CD14-positive monocyte (primary cell): ENCODE measurements at regions not wholly inside any gene's neighbourhood (a gene's known extent, or its start where the extent isn't known, plus 50 kb on each side); places are given as distances from the start of the nearest gene placed in this dataset.

ENCODE experiments used
- DNase-seq, 3 donors: peaks; one replicate each; pipeline ENCODE4 v3.0.0-alpha.2; 2011 to 2022
- H2AFZ ChIP-seq: 2 replicates; pipeline ENCODE4 v1.6.0; 2012; ENCODE audit warnings: mild to moderate bottlenecking, low read depth, low read length, inconsistent platforms; ENCODE audit not compliant: insufficient read depth, poor library complexity, severe bottlenecking
- H3K27ac ChIP-seq, 2 donors: 1 replicate in 1 of 2; 2 replicates in 1 of 2; pipeline ENCODE4 v1.5.1; 2012 to 2013; ENCODE audit warnings: low read length in 2 of 2, control low read depth in 1 of 2, inconsistent platforms in 1 of 2, low read depth in 1 of 2, mild to moderate bottlenecking in 1 of 2
- H3K27me3 ChIP-seq, 2 donors: one replicate each; pipeline versions ENCODE4 v1.6.0 to v1.6.1; 2011 to 2013; ENCODE audit warnings: low read length in 2 of 2; ENCODE audit not compliant: control insufficient read depth in 2 of 2, insufficient read depth in 2 of 2
- H3K36me3 ChIP-seq, 2 donors: replicated peaks in 1 of 2; 1 replicate in 1 of 2; 2 replicates in 1 of 2; pipeline versions ENCODE4 v1.5.1 to v1.6.1; 2012 to 2013; ENCODE audit warnings: low read length in 2 of 2, control low read depth in 1 of 2, inconsistent platforms in 1 of 2, mild to moderate bottlenecking in 1 of 2; ENCODE audit not compliant: insufficient read depth in 2 of 2, control insufficient read depth in 1 of 2
- H3K4me1 ChIP-seq, 2 donors: 1 replicate in 1 of 2; 2 replicates in 1 of 2; pipeline versions ENCODE4 v1.5.1 to v1.6.1; 2012 to 2013; ENCODE audit warnings: low read length in 2 of 2, control low read depth in 1 of 2, inconsistent platforms in 1 of 2, mild to moderate bottlenecking in 1 of 2, moderate library complexity in 1 of 2; ENCODE audit not compliant: insufficient read depth in 2 of 2, control insufficient read depth in 1 of 2
- H3K4me2 ChIP-seq: replicated peaks from 2 replicates; pipeline ENCODE3; 2012; ENCODE audit warnings: low read length, moderate library complexity, mild to moderate bottlenecking; ENCODE audit not compliant: poor library complexity, severe bottlenecking; ENCODE audit errors: extremely low read depth
- H3K4me3 ChIP-seq, 3 experiments: fragments of 200-600 bp in 1 of 3; sonication (generic) in 1 of 3; replicated peaks in 1 of 3; 1 replicate in 2 of 3; 2 replicates in 1 of 3; pipeline ENCODE4 v1.5.1; 2011 to 2013; ENCODE audit warnings: low read length in 3 of 3, mild to moderate bottlenecking in 3 of 3, control low read depth in 2 of 3, low read depth in 2 of 3, inconsistent platforms in 1 of 3, moderate library complexity in 1 of 3
- H3K79me2 ChIP-seq: 2 replicates; pipeline ENCODE4 v1.6.0; 2012; ENCODE audit warnings: mild to moderate bottlenecking, control low read depth, inconsistent platforms, low read length, moderate library complexity; ENCODE audit not compliant: insufficient read depth
- H3K9ac ChIP-seq: 2 replicates; pipeline ENCODE4 v1.6.0; 2017; ENCODE audit warnings: low read length, mild to moderate bottlenecking; ENCODE audit not compliant: insufficient read depth, poor library complexity, severe bottlenecking
- H3K9me3 ChIP-seq, 2 donors: replicated peaks in 1 of 2; 1 replicate in 1 of 2; 2 replicates in 1 of 2; pipeline versions ENCODE4 v1.5.1 to v1.6.1; 2012 to 2013; ENCODE audit warnings: low read length in 2 of 2, control low read depth in 1 of 2; ENCODE audit not compliant: control insufficient read depth in 1 of 2, insufficient read depth in 1 of 2
- H4K20me1 ChIP-seq: 2 replicates; pipeline ENCODE4 v1.6.0; 2012; ENCODE audit warnings: mild to moderate bottlenecking, low read length, control low read depth, moderate library complexity; ENCODE audit not compliant: insufficient read depth
- H3K27ac Mint-ChIP-seq, 7 donors: one replicate each; pipeline ENCODE4 v1.8.0; 2020; ENCODE audit warnings: mild to moderate bottlenecking in 7 of 7, mixed read lengths in 7 of 7, moderate library complexity in 6 of 7, inconsistent platforms in 2 of 7
- H3K27me3 Mint-ChIP-seq, 3 donors: one replicate each; pipeline ENCODE4 v1.8.0; 2021 to 2022; ENCODE audit warnings: low read depth in 3 of 3, mild to moderate bottlenecking in 3 of 3, mixed read lengths in 3 of 3, moderate library complexity in 3 of 3, inconsistent platforms in 1 of 3
- H3K36me3 Mint-ChIP-seq, 2 donors: one replicate each; pipeline ENCODE4 v1.8.0; 2020; ENCODE audit warnings: mixed read lengths in 2 of 2, inconsistent platforms in 1 of 2, mild to moderate bottlenecking in 1 of 2
- H3K4me1 Mint-ChIP-seq: one replicate; pipeline ENCODE4 v1.8.0; 2020; ENCODE audit warnings: mild to moderate bottlenecking, mixed read lengths
- H3K4me3 Mint-ChIP-seq, 2 donors: one replicate each; pipeline ENCODE4 v1.8.0; 2020; ENCODE audit warnings: mild to moderate bottlenecking in 2 of 2, mixed read lengths in 2 of 2, moderate library complexity in 1 of 2
- H3K9me3 Mint-ChIP-seq, 7 donors: one replicate each; pipeline ENCODE4 v1.8.0; 2020 to 2022; ENCODE audit warnings: mixed read lengths in 7 of 7, mild to moderate bottlenecking in 6 of 7, moderate library complexity in 6 of 7, inconsistent platforms in 2 of 7
- WGBS: methylation state at CpG from one replicate; pipeline ENCODE4 v1.1.5; 2013; ENCODE audit warnings: missing lambda C conversion rate; ENCODE audit not compliant: insufficient coverage; 5-methylcytosine and 5-hydroxymethylcytosine counted together
- intact Hi-C, 2 donors: fragments of 100-400 bp; cut with micrococcal nuclease; formaldehyde crosslinking; loops; one replicate each; pipeline versions ENCODE4 v1.15.0 to v1.15.1; 2023
- TF ChIP-seq, protein P1 (sequence below): fragments of 200-600 bp; IDR thresholded peaks from one replicate; pipeline ENCODE4 v1.8.0; 2022; ENCODE audit warnings: antibody characterized with exemption, mild to moderate bottlenecking

- intact Hi-C loops = no loop called here
- Histone ChIP-seq H3K4me1 (no peaks in the 10 kb centered on the region), H3K9me3 (no peaks in the 10 kb centered on the region), H3K9ac (no peak overlapping the region), H2AFZ (no peak overlapping the region), H3K27ac (no peak overlapping the region), H3K36me3 (no peaks in the 10 kb centered on the region), H3K79me2 (no peaks in the 10 kb centered on the region), H4K20me1 (no peaks in the 10 kb centered on the region), H3K4me3 (no peak overlapping the region), H3K4me2 (no peak overlapping the region), H3K27me3 (peaks cover 0 to 41% of the 10 kb centered on the region in 2 donors)
- WGBS = no CpG with 5 or more reads among the region's 2 CpGs
- Mint-ChIP-seq H3K27ac (no peak overlapping the region), H3K4me3 (no peak overlapping the region), H3K4me1 (no peaks in the 10 kb centered on the region), H3K36me3 (no peaks in the 10 kb centered on the region), H3K27me3 (peaks cover 0 to 28% (median 0%) of the 10 kb centered on the region in 3 donors), H3K9me3 (peaks cover 0 to 3% (median 0%) of the 10 kb centered on the region in 7 donors)
- no peak for DNase-seq
- TF ChIP-seq, protein P1, sequence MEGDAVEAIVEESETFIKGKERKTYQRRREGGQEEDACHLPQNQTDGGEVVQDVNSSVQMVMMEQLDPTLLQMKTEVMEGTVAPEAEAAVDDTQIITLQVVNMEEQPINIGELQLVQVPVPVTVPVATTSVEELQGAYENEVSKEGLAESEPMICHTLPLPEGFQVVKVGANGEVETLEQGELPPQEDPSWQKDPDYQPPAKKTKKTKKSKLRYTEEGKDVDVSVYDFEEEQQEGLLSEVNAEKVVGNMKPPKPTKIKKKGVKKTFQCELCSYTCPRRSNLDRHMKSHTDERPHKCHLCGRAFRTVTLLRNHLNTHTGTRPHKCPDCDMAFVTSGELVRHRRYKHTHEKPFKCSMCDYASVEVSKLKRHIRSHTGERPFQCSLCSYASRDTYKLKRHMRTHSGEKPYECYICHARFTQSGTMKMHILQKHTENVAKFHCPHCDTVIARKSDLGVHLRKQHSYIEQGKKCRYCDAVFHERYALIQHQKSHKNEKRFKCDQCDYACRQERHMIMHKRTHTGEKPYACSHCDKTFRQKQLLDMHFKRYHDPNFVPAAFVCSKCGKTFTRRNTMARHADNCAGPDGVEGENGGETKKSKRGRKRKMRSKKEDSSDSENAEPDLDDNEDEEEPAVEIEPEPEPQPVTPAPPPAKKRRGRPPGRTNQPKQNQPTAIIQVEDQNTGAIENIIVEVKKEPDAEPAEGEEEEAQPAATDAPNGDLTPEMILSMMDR = no peak
Observed at GRCh38 chrX:131942034-131942433, 81.1 kb upstream of the STK26 start.

GRCh38 chrX:131944936-131945902 lies 77.9 kb upstream of the STK26 start:
- H3K27ac ChIP-seq = no peak overlapping the region

More at GRCh38 chrX:131944936-131945902, 77.9 kb upstream of the STK26 start:
- Mint-ChIP-seq H3K4me3 (no peak overlapping the region), H3K36me3 (no peaks in the 10 kb centered on the region), H3K4me1 (no peaks in the 10 kb centered on the region), H3K9me3 (peaks cover 0 to 2% (median 0%) of the 10 kb centered on the region in 7 donors), H3K27me3 (peaks cover 0 to 18% (median 0%) of the 10 kb centered on the region in 3 donors), H3K27ac (no peak overlapping the region)
- intact Hi-C loops = no loop called here
- Histone ChIP-seq H3K4me2 (no peak overlapping the region), H3K4me3 (no peak overlapping the region), H3K9ac (no peak overlapping the region), H3K4me1 (no peaks in the 10 kb centered on the region), H3K36me3 (no peaks in the 10 kb centered on the region), H3K79me2 (no peaks in the 10 kb centered on the region), H3K27me3 (peaks cover 0 to 30% of the 10 kb centered on the region in 2 donors), H4K20me1 (no peaks in the 10 kb centered on the region), H2AFZ (no peak overlapping the region), H3K9me3 (no peaks in the 10 kb centered on the region)
- DNase-seq = no peak
- TF ChIP-seq, protein P1 = no peak
- WGBS = 70% methylated on average over 2 of the region's 7 CpGs
